Activated B cell treated with CpG ODN at 0.5 μM for 24 hours (primary cell): ENCODE measurements at regions not wholly inside any gene's neighbourhood (a gene's known extent, or its start where the extent isn't known, plus 50 kb on each side); places are given as distances from the start of the nearest gene placed in this dataset.
"Not testable (repeated sequence)": the region's sequence is repeated elsewhere in the genome, so short reads cannot be mapped to it uniquely, and the experiment has no call there.

Source experiments
- ATAC-seq: fragments of 200-7000 bp; cut with Tn5 transposase; one replicate; pipeline ENCODE4 v1.10.0; 2021; ENCODE audit warnings: low read depth, mild to moderate bottlenecking, moderate library complexity
- CTCF ChIA-PET: fragments of 350-600 bp; sonication (Branson Sonifier 250); formaldehyde crosslinking; loops from one replicate; lab custom pipeline; 2021; ENCODE audit warnings: antibody characterized with exemption; lab: Charles Lee
- POLR2A ChIA-PET: fragments of 350-600 bp; sonication (Branson Sonifier 250); formaldehyde crosslinking; loops from one replicate; lab custom pipeline; 2021; ENCODE audit warnings: antibody characterized with exemption; lab: Charles Lee
- DNase-seq: peaks from one replicate; pipeline ENCODE4 v3.0.0; 2022
- H3K27ac Mint-ChIP-seq: one replicate; pipeline ENCODE4 v1.8.0; 2020; ENCODE audit warnings: mixed read lengths
- H3K27me3 Mint-ChIP-seq: one replicate; pipeline ENCODE4 v1.8.0; 2021; ENCODE audit warnings: mixed read lengths
- H3K36me3 Mint-ChIP-seq: one replicate; pipeline ENCODE4 v1.8.0; 2021; ENCODE audit warnings: low read depth, mixed read lengths
- H3K4me1 Mint-ChIP-seq: one replicate; pipeline ENCODE4 v1.8.0; 2021; ENCODE audit warnings: mixed read lengths
- H3K4me3 Mint-ChIP-seq: one replicate; pipeline ENCODE4 v1.8.0; 2020; ENCODE audit warnings: mild to moderate bottlenecking, mixed read lengths
- H3K9me3 Mint-ChIP-seq: one replicate; pipeline ENCODE4 v1.8.0; 2020; ENCODE audit warnings: mixed read lengths
- CTCF ChIP-seq: fragments of 200-600 bp; IDR thresholded peaks from one replicate; pipeline ENCODE4 v1.8.0; 2022; ENCODE audit warnings: antibody characterized with exemption, mild to moderate bottlenecking
- intact Hi-C: fragments of 100-400 bp; cut with micrococcal nuclease; formaldehyde crosslinking; loops from one replicate; pipeline ENCODE4 v1.15.1; 2024

- TF ChIP-seq CTCF, result no peak
- Mint-ChIP-seq H3K9me3 (no peaks in the 10 kb centered on the region), H3K4me3 (no peak overlapping the region), H3K27ac (no peak overlapping the region), H3K4me1 (no peaks in the 10 kb centered on the region), H3K36me3 (no peaks in the 10 kb centered on the region), H3K27me3 (no peaks in the 10 kb centered on the region)
- no peak for DNase-seq
- ChIA-PET CTCF (no interaction called here), POLR2A (no interaction called here)
- no peak for ATAC-seq
- intact Hi-C loops, result no loop called here
Measured at GRCh38 chr5:82540301-82540700, 262.1 kb upstream of the RPS23 start.

GRCh38 chr5:82538339-82539034 is 260.3 kb upstream of the RPS23 start:
- CTCF ChIA-PET, result no interaction called here
- Mint-ChIP-seq H3K27me3 (no peaks in the 10 kb centered on the region), H3K4me3 (no peak overlapping the region), H3K9me3 (no peaks in the 10 kb centered on the region), H3K27ac (no peak overlapping the region), H3K36me3 (no peaks in the 10 kb centered on the region), H3K4me1 (no peaks in the 10 kb centered on the region)
- no peak for DNase-seq
- intact Hi-C loops, result no loop called here
- no peak for TF ChIP-seq CTCF
- POLR2A ChIA-PET, result no interaction called here
- ATAC-seq, result no peak

- H3K9me3 Mint-ChIP-seq, result no peaks in the 10 kb centered on the region
- H3K27me3 Mint-ChIP-seq, result no peaks in the 10 kb centered on the region
- intact Hi-C loops, result no loop called here
- TF ChIP-seq CTCF, result no peak
- ATAC-seq (no peak), DNase-seq (no peak)
- no peak overlapping the region for H3K27ac Mint-ChIP-seq
- H3K4me1 Mint-ChIP-seq, result no peaks in the 10 kb centered on the region
- ChIA-PET POLR2A (no interaction called here), CTCF (no interaction called here)
- no peaks in the 10 kb centered on the region for H3K36me3 Mint-ChIP-seq
- H3K4me3 Mint-ChIP-seq, result no peak overlapping the region
Measured at GRCh38 chr5:82537687-82538306, 259.6 kb upstream of the RPS23 start.

GRCh38 chr5:82534986-82535385 is 256.8 kb upstream of the RPS23 start:
- Mint-ChIP-seq H3K36me3 (no peaks in the 10 kb centered on the region), H3K9me3 (peaks cover 8% of the 10 kb centered on the region), H3K4me1 (no peaks in the 10 kb centered on the region), H3K4me3 (no peak overlapping the region), H3K27ac (no peak overlapping the region), H3K27me3 (no peaks in the 10 kb centered on the region)
- intact Hi-C loops, result no loop called here
- no peak for TF ChIP-seq CTCF
- CTCF ChIA-PET, result no interaction called here
- ATAC-seq (no peak), DNase-seq (no peak)
- POLR2A ChIA-PET, result no interaction called here

GRCh38 chr5:82532075-82532474 is 253.9 kb upstream of the RPS23 start:
- POLR2A ChIA-PET, CTCF ChIA-PET, intact Hi-C loops: not testable (repeated sequence)

More at GRCh38 chr5:82532075-82532474, 253.9 kb upstream of the RPS23 start:
- H3K36me3 Mint-ChIP-seq, DNase-seq, H3K4me1 Mint-ChIP-seq, H3K27me3 Mint-ChIP-seq, ATAC-seq, H3K4me3 Mint-ChIP-seq, H3K27ac Mint-ChIP-seq: not testable (repeated sequence)
- H3K9me3 Mint-ChIP-seq, result peaks cover 10% of the 10 kb centered on the region
